Neutrophil (primary cell): ENCODE measurements at regions not wholly inside any gene's neighbourhood (a gene's known extent, or its start where the extent isn't known, plus 50 kb on each side); places are given as distances from the start of the nearest gene placed in this dataset.

Experiments
- H3K27ac ChIP-seq: fragments of 200-600 bp; sonication (generic); 2 replicates; pipeline ENCODE4 v1.5.1; 2016; ENCODE audit warnings: mild to moderate bottlenecking, moderate library complexity
- H3K27me3 ChIP-seq: fragments of 200-600 bp; sonication (generic); 2 replicates; pipeline ENCODE4 v1.6.0; 2016; ENCODE audit warnings: mild to moderate bottlenecking
- H3K36me3 ChIP-seq: fragments of 200-600 bp; sonication (generic); 2 replicates; pipeline ENCODE4 v1.5.1; 2017
- H3K4me1 ChIP-seq, 2 experiments: fragments of 200-600 bp in 1 of 2; sonication (generic) in 1 of 2; 1 replicate in 1 of 2; 2 replicates in 1 of 2; pipeline versions ENCODE4 v1.5.1 to v1.6.1; 2013 to 2016; ENCODE audit warnings: low read depth in 1 of 2, low read length in 1 of 2, mild to moderate bottlenecking in 1 of 2, moderate library complexity in 1 of 2; ENCODE audit not compliant: control insufficient read depth in 1 of 2, insufficient read depth in 1 of 2
- H3K4me3 ChIP-seq, 2 experiments: fragments of 200-600 bp in 1 of 2; sonication (generic) in 1 of 2; 1 replicate in 1 of 2; 2 replicates in 1 of 2; pipeline ENCODE4 v1.5.1; 2013 to 2016; ENCODE audit warnings: low read depth in 1 of 2, low read length in 1 of 2, mild to moderate bottlenecking in 1 of 2, moderate library complexity in 1 of 2
- H3K9me3 ChIP-seq: fragments of 200-600 bp; sonication (generic); 2 replicates; pipeline ENCODE4 v1.5.1; 2016
- TF ChIP-seq, protein P1 (sequence below): fragments of 200-600 bp; sonication (generic); IDR thresholded peaks from 2 replicates; pipeline ENCODE4 v1.5.1; 2016; ENCODE audit warnings: antibody characterized with exemption

DNA sequence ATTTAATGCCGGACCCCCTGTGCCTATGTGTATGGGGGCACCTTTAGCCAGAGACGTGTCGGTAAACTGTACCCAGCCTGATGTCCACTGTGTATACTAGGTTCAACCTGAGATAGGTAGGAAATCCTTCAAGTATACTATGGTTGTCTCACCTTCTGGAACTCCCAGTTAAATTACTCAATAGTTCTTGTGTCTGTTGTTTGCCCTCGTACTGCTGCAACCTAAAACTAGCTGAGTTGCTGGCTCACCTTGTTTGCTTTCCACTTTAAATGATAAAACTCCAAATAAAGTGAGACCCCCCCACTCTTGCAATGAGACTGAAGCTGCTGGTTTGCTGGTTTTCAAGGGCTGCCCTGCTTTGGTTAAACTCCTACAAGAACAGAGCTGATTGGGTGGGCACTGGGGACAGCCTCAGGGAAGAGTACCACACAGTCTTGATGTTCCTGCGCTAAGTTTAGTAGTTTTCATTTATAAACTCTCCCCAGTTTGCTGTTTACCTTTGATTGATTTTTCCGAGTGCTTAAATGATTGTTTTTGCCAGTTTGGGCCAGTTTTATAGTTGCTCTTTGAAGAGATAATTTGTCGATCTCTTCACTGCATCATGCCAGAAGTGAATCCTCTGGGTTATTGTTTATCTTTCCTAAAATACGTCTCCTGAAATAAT is 1281.8 kb upstream of the MAP3K7 start:
- no peak overlapping the region for H3K4me3 ChIP-seq
- no peaks in the 10 kb centered on the region for H3K9me3 ChIP-seq
- no peak overlapping the region for H3K27ac ChIP-seq
- TF ChIP-seq, protein P1, sequence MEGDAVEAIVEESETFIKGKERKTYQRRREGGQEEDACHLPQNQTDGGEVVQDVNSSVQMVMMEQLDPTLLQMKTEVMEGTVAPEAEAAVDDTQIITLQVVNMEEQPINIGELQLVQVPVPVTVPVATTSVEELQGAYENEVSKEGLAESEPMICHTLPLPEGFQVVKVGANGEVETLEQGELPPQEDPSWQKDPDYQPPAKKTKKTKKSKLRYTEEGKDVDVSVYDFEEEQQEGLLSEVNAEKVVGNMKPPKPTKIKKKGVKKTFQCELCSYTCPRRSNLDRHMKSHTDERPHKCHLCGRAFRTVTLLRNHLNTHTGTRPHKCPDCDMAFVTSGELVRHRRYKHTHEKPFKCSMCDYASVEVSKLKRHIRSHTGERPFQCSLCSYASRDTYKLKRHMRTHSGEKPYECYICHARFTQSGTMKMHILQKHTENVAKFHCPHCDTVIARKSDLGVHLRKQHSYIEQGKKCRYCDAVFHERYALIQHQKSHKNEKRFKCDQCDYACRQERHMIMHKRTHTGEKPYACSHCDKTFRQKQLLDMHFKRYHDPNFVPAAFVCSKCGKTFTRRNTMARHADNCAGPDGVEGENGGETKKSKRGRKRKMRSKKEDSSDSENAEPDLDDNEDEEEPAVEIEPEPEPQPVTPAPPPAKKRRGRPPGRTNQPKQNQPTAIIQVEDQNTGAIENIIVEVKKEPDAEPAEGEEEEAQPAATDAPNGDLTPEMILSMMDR, result no peak
- no peaks in the 10 kb centered on the region for H3K4me1 ChIP-seq
- no peaks in the 10 kb centered on the region for H3K36me3 ChIP-seq
- no peaks in the 10 kb centered on the region for H3K27me3 ChIP-seq

DNA sequence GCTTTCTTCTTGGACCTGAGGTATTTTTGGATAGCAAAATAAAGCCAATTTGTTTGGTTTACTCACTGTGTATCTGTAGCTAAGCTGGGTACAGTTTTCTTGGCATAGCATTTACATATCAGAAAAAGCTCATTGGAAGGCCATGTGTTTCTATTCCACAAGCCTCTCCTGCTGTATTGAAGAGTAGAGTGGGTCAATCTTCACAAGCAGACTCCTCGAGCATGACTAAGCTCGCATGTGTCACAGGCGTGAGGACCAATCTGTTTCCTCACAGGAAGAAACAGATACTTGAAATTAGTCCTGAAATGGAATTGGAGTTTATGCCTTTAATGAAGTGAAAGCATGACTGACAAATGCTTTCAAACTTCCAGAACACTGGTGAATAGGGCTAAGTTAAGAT is 1279.0 kb upstream of the MAP3K7 start:
- Histone ChIP-seq H3K36me3 (no peaks in the 10 kb centered on the region), H3K9me3 (no peaks in the 10 kb centered on the region), H3K4me3 (no peak overlapping the region), H3K27ac (no peak overlapping the region), H3K4me1 (no peaks in the 10 kb centered on the region), H3K27me3 (no peaks in the 10 kb centered on the region)
- TF ChIP-seq, protein P1, result no peak

DNA sequence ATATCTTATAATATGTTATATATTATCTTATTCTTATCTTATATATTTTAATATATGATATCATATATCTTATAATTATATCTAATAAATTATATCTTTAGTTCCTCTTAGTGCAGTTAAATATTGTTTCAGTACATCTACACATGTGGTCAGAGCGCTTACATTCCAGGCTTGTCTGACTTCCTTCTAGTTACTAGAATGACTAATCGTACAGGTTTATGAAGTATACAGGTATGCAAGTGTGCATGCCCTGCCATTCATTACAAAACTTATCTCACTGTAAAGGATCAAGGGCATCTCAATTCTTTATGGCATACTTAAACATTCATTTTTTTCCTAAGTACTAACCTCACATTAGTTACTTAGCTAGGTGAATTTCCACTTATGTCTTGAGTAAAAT is 1278.0 kb upstream of the MAP3K7 start:
- no peak overlapping the region for H3K27ac ChIP-seq
- H3K27me3 ChIP-seq, result no peaks in the 10 kb centered on the region
- no peaks in the 10 kb centered on the region for H3K9me3 ChIP-seq
- no peak overlapping the region for H3K4me3 ChIP-seq
- H3K36me3 ChIP-seq, result no peaks in the 10 kb centered on the region
- no peaks in the 10 kb centered on the region for H3K4me1 ChIP-seq
- TF ChIP-seq, protein P1, result no peak

DNA sequence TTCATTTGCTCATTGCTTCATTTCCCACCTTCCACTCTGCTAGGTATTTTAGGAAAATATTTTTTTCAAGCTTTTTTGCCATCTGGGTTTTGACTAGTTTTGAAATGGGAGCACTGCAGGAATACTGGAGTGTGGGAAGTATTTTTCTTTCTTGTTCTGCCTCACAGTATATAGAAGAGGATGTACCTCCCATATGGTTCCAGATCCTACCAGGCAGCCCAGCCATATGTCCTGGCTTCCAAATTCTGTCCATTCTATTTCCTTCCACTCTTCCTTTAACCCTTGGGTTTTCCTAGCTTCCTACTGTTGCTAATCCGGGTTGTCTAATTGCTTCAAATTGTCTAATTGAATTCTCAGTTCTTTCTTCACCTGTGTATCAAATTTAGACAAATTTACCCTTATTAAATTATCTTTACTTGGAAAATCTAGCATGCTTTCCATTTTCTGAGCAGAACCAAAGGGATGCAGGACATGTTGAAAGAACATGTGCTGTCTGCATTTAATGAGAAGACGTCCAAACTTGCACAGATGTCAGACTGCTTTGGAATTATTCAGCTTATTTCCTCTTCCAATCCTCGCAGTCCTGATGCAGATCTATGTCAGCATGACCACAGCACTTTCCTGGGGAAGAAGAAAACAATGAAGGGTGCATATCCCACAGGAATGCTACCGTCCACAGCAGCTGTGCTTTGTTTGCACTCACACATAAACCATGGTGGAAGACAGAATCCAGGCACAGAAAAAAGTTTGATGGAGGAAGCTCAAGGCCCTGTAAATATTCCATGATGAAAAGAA is 1273.9 kb upstream of the MAP3K7 start:
- no peaks in the 10 kb centered on the region for H3K9me3 ChIP-seq
- no peaks in the 10 kb centered on the region for H3K36me3 ChIP-seq
- TF ChIP-seq, protein P1, result no peak
- no peak overlapping the region for H3K27ac ChIP-seq
- no peaks in the 10 kb centered on the region for H3K27me3 ChIP-seq
- H3K4me1 ChIP-seq, result no peaks in the 10 kb centered on the region
- no peak overlapping the region for H3K4me3 ChIP-seq

DNA sequence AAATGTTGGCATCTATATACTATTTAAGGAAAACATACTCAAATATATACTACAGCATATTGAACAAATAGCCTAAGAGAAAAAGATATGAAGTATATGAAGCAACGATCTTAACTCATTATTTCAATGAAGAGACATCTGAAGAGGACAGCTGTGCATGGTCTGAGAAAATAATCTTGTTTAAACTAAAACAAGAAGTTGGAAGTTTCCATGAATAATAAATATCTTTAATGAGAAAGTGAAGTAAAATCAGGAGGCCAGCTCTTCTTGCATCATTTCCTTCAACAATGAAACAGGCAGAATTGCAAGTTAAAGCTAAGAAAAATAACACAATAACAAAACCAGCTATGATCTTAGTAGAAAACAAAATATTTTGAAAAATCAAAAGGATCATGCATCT is 1265.4 kb upstream of the MAP3K7 start:
- Histone ChIP-seq H3K9me3 (no peaks in the 10 kb centered on the region), H3K27ac (no peak overlapping the region), H3K4me3 (no peak overlapping the region), H3K36me3 (no peaks in the 10 kb centered on the region), H3K27me3 (no peaks in the 10 kb centered on the region), H3K4me1 (no peaks in the 10 kb centered on the region)
- TF ChIP-seq, protein P1, result no peak
